ENCODE measurements at regions not wholly inside any gene's neighbourhood (a gene's known extent, or its start where the extent isn't known, plus 50 kb on each side); places are given as distances from the start of the nearest gene placed in this dataset.

DNA sequence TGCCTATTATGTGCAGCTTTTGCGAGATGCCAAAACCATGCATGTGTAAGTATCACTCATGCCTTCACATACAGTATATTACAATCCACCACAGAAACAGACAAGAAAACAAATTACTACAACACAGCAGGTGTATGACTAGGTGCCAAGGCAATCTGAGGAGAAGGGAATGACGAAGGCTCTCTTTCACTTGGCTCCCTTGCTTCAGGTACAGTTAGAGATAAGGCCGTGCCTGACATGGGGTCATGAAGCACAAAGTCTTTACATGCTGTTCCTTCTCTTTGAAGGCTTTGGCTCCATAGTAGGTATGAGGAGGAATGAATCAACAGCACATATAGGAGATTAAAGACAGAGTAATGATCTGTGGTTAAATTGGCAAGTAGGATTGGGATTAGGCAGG lies 65.2 kb upstream of the FSHB start:
- no peaks in the 10 kb centered on the region for H3K27me3 ChIP-seq
- peaks cover 18% of the 10 kb centered on the region for H3K27me3 Mint-ChIP-seq (ENCODE audit: insufficient read depth, low read depth)

DNA sequence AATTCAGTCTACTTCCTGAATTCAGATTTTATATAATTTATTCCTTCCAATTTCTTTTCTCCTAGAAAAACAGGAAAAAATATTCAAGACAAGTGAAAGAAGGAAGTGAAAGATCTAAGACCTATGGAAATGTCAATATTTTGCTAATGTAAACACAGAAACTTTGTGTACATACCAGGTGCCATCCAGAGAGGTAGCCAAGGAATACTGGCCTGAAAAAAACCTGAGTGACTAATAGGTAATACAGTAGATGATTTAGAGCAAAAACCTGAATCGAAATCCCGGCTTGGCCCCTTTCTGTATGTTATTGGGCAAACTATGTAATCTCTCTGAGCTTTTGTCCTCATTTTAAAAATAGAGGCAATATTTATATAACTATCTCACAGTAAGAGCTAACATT lies 59.2 kb upstream of the FSHB start:
- no peak overlapping the region for H3K27ac Mint-ChIP-seq
- H3K27me3 Mint-ChIP-seq (ENCODE audit: insufficient read depth, low read depth) = peaks cover 37% of the 10 kb centered on the region
- no peak overlapping the region for H3K4me3 Mint-ChIP-seq
- Histone ChIP-seq H2AFZ (replicated peaks) (no peak overlapping the region), H3K4me3 (no peak overlapping the region), H3K79me2 (ENCODE audit: low read depth) (no peaks in the 10 kb centered on the region), H3K9ac (no peak overlapping the region), H3K9me3 (ENCODE audit: low read depth) (no peaks in the 10 kb centered on the region), H3K36me3 (no peaks in the 10 kb centered on the region), H3K4me2 (no peak overlapping the region), H3K27me3 (no peaks in the 10 kb centered on the region), H3F3A (ENCODE audit: low read depth) (no peaks in the 10 kb centered on the region), H3K27ac (no peak overlapping the region), H3K4me1 (no peaks in the 10 kb centered on the region), H4K20me1 (ENCODE audit: low read depth) (no peaks in the 10 kb centered on the region)
- TF ChIP-seq EZH2 (IDR thresholded peaks at IDR 0.05) = no peak
- TF ChIP-seq, protein P1, sequence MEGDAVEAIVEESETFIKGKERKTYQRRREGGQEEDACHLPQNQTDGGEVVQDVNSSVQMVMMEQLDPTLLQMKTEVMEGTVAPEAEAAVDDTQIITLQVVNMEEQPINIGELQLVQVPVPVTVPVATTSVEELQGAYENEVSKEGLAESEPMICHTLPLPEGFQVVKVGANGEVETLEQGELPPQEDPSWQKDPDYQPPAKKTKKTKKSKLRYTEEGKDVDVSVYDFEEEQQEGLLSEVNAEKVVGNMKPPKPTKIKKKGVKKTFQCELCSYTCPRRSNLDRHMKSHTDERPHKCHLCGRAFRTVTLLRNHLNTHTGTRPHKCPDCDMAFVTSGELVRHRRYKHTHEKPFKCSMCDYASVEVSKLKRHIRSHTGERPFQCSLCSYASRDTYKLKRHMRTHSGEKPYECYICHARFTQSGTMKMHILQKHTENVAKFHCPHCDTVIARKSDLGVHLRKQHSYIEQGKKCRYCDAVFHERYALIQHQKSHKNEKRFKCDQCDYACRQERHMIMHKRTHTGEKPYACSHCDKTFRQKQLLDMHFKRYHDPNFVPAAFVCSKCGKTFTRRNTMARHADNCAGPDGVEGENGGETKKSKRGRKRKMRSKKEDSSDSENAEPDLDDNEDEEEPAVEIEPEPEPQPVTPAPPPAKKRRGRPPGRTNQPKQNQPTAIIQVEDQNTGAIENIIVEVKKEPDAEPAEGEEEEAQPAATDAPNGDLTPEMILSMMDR (IDR thresholded peaks at IDR 0.05) = no peak
- no peak for TF ChIP-seq EZH2phosphoT487 (IDR thresholded peaks at IDR 0.05)
- no peak for DNase-seq (ENCODE audit: low spot score)
- H3K36me3 Mint-ChIP-seq = no peaks in the 10 kb centered on the region
- peaks cover 3% of the 10 kb centered on the region for H3K4me1 Mint-ChIP-seq
- peaks cover 12% of the 10 kb centered on the region for H3K9me3 Mint-ChIP-seq

More for the DNA sequence above, 65.2 kb upstream of the FSHB start:
- Histone ChIP-seq H3K9ac (no peak overlapping the region), H3K4me1 (no peaks in the 10 kb centered on the region), H4K20me1 (ENCODE audit: low read depth) (no peaks in the 10 kb centered on the region), H3K4me2 (no peak overlapping the region), H3K27ac (no peak overlapping the region), H3K36me3 (no peaks in the 10 kb centered on the region), H2AFZ (replicated peaks) (no peak overlapping the region), H3F3A (ENCODE audit: low read depth) (no peaks in the 10 kb centered on the region), H3K9me3 (ENCODE audit: low read depth) (no peaks in the 10 kb centered on the region), H3K79me2 (ENCODE audit: low read depth) (no peaks in the 10 kb centered on the region), H3K4me3 (no peak overlapping the region)
- Mint-ChIP-seq H3K36me3 (no peaks in the 10 kb centered on the region), H3K4me3 (no peak overlapping the region), H3K9me3 (peaks cover 4% of the 10 kb centered on the region), H3K4me1 (no peaks in the 10 kb centered on the region), H3K27ac (no peak overlapping the region)
- DNase-seq (ENCODE audit: low spot score) = no peak
- TF ChIP-seq EZH2 (IDR thresholded peaks at IDR 0.05) (no peak), EZH2phosphoT487 (IDR thresholded peaks at IDR 0.05) (no peak)
- TF ChIP-seq, protein P1 (IDR thresholded peaks at IDR 0.05) = no peak

DNA sequence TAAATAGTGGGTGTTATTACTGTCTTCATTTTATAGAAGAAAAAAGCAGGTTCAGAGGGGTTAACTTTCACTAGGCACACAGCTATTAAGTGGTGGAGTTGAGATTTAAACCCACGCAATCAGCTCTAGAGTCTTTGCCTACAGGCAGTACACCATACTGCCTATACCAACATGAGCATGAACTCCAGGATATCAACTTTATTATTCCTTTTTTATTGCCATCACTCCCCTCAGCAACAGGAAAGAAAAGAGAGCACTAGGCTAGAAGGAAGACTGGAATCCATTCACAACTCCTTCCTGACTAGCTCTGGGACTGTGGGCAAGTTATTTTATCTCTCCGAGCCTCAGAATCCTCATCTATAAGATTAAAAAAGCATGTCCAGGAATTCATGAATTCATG lies 58.7 kb upstream of the FSHB start:
- H3F3A ChIP-seq (ENCODE audit: low read depth) = no peaks in the 10 kb centered on the region
- Mint-ChIP-seq H3K9me3 (peaks cover 17% of the 10 kb centered on the region), H3K27ac (no peak overlapping the region), H3K27me3 (ENCODE audit: insufficient read depth, low read depth) (peaks cover 38% of the 10 kb centered on the region), H3K4me1 (peaks cover 3% of the 10 kb centered on the region), H3K4me3 (no peak overlapping the region), H3K36me3 (no peaks in the 10 kb centered on the region)
- H2AFZ ChIP-seq (replicated peaks) = no peak overlapping the region
- no peaks in the 10 kb centered on the region for H3K9me3 ChIP-seq (ENCODE audit: low read depth)
- H4K20me1 ChIP-seq (ENCODE audit: low read depth) = no peaks in the 10 kb centered on the region
- no peak overlapping the region for H3K4me2 ChIP-seq
- no peaks in the 10 kb centered on the region for H3K27me3 ChIP-seq
- no peak for DNase-seq (ENCODE audit: low spot score)
- H3K4me1 ChIP-seq = no peaks in the 10 kb centered on the region
- no peaks in the 10 kb centered on the region for H3K36me3 ChIP-seq
- H3K4me3 ChIP-seq = no peak overlapping the region
- TF ChIP-seq EZH2 (IDR thresholded peaks at IDR 0.05) = no peak
- TF ChIP-seq, protein P1 (IDR thresholded peaks at IDR 0.05) = no peak
- no peak for TF ChIP-seq EZH2phosphoT487 (IDR thresholded peaks at IDR 0.05)
- H3K27ac ChIP-seq = no peak overlapping the region
- H3K79me2 ChIP-seq (ENCODE audit: low read depth) = no peaks in the 10 kb centered on the region
- H3K9ac ChIP-seq = no peak overlapping the region
